SK-N-SH (cell line): ENCODE measurements at regions not wholly inside any gene's neighbourhood (a gene's known extent, or its start where the extent isn't known, plus 50 kb on each side); places are given as distances from the start of the nearest gene placed in this dataset.
A peak's percentile ranks its signal among the peaks of the same experiment; 100 is the strongest.

Source experiments
- CTCF ChIA-PET: fragments of 300-600, 350-600 bp; formaldehyde crosslinking; extraction: SDS; loops from one replicate; lab custom pipeline; 2021; lab: Yijun Ruan, JAX
- POLR2A ChIA-PET: fragments of 350-600 bp; sonication (Branson Sonifier 250); formaldehyde crosslinking; extraction: SDS; loops from one replicate; lab custom pipeline; 2020; ENCODE audit warnings: antibody characterized with exemption, inconsistent platforms; lab: Yijun Ruan, JAX
- DNase-seq: peaks from one replicate; pipeline ENCODE4 v3.0.0; 2012
- H2AFZ ChIP-seq: fragments of 200-600 bp; sonication (generic); 2 replicates; pipeline ENCODE4 v1.8.1; 2016; ENCODE audit warnings: antibody characterized with exemption, mild to moderate bottlenecking, low read depth
- H3F3A ChIP-seq: fragments of 200-600 bp; sonication (generic); replicated peaks from 2 replicates; pipeline ENCODE3; 2016; ENCODE audit warnings: antibody characterized with exemption, mild to moderate bottlenecking; ENCODE audit not compliant: insufficient read depth
- H3K27ac ChIP-seq, 2 experiments: fragments of 200-500 bp in 1 of 2; fragments of 200-600 bp in 1 of 2; sonication (Bioruptor generic) in 1 of 2; sonication (generic), shearing (Covaris generic) in 1 of 2; 2 replicates each; pipeline versions ENCODE4 v1.5.1 to v1.6.1; 2014 to 2016; ENCODE audit warnings: low read depth in 2 of 2, inconsistent platforms in 1 of 2, low read length in 1 of 2, mild to moderate bottlenecking in 1 of 2, mixed read lengths in 1 of 2
- H3K27me3 ChIP-seq: fragments of 200-600 bp; sonication (generic), shearing (Covaris generic); 2 replicates; pipeline ENCODE4 v1.6.1; 2016; ENCODE audit warnings: mixed run types; ENCODE audit not compliant: insufficient read depth
- H3K36me3 ChIP-seq, 2 experiments: fragments of 200-500 bp in 1 of 2; fragments of 200-600 bp in 1 of 2; sonication (Bioruptor generic) in 1 of 2; sonication (generic) in 1 of 2; replicated peaks in 1 of 2; 2 replicates each; pipeline versions ENCODE3 to v1.5.1; 2014 to 2016; ENCODE audit warnings: low read length in 1 of 2, mild to moderate bottlenecking in 1 of 2; ENCODE audit not compliant: insufficient read depth in 2 of 2, control insufficient read depth in 1 of 2
- H3K4me1 ChIP-seq, 2 experiments: fragments of 200-500 bp in 1 of 2; fragments of 200-600 bp in 1 of 2; sonication (Bioruptor generic) in 1 of 2; sonication (generic), shearing (Covaris generic) in 1 of 2; 2 replicates each; pipeline versions ENCODE4 v1.5.1 to v1.6.1; 2014 to 2016; ENCODE audit warnings: low read depth in 1 of 2, low read length in 1 of 2, mixed run types in 1 of 2; ENCODE audit not compliant: insufficient read depth in 2 of 2, control insufficient read depth in 1 of 2
- H3K4me2 ChIP-seq: fragments of 200-600 bp; sonication (generic), shearing (Covaris generic); 2 replicates; pipeline ENCODE4 v1.6.1; 2017; ENCODE audit warnings: mixed run types
- H3K4me3 ChIP-seq, 2 experiments: fragments of 200-500 bp in 1 of 2; fragments of 200-600 bp in 1 of 2; sonication (Bioruptor generic) in 1 of 2; sonication (generic), shearing (Covaris generic) in 1 of 2; 2 replicates each; pipeline versions ENCODE4 v1.5.1 to v1.8.1; 2014 to 2016; ENCODE audit warnings: low read depth in 2 of 2, inconsistent platforms in 1 of 2, low read length in 1 of 2, mild to moderate bottlenecking in 1 of 2, mixed read lengths in 1 of 2, moderate library complexity in 1 of 2
- H3K79me2 ChIP-seq: fragments of 200-600 bp; sonication (generic); 2 replicates; pipeline ENCODE4 v1.8.1; 2017; ENCODE audit warnings: mild to moderate bottlenecking; ENCODE audit not compliant: insufficient read depth
- H3K9ac ChIP-seq: fragments of 200-600 bp; sonication (generic); 2 replicates; pipeline ENCODE4 v1.6.1; 2017; ENCODE audit warnings: mixed run types
- H3K9me2 ChIP-seq: fragments of 200-600 bp; sonication (generic); 2 replicates; pipeline ENCODE4 v1.6.1; 2017; ENCODE audit warnings: mixed run types
- H3K9me3 ChIP-seq: fragments of 200-600 bp; sonication (generic); 2 replicates; pipeline ENCODE4 v1.6.1; 2017; ENCODE audit warnings: mixed run types, mild to moderate bottlenecking, moderate library complexity
- H4K20me1 ChIP-seq: fragments of 200-600 bp; sonication (generic); 2 replicates; pipeline ENCODE4 v1.6.1; 2017; ENCODE audit warnings: mild to moderate bottlenecking, mixed run types; ENCODE audit not compliant: insufficient read depth
- CHD2 ChIP-seq: fragments of 150-350 bp; IDR thresholded peaks from 2 replicates; pipeline ENCODE4 v1.6.1; 2018; ENCODE audit warnings: low read length; ENCODE audit not compliant: partially characterized antibody
- EZH2phosphoT487 ChIP-seq: fragments of 200-600 bp; sonication (generic); IDR thresholded peaks from 2 replicates; pipeline ENCODE4 v1.6.1; 2017; ENCODE audit warnings: low read depth, mixed run types, mild to moderate bottlenecking, antibody characterized with exemption, moderate library complexity, borderline replicate concordance
- FOSL2 ChIP-seq: IDR thresholded peaks from 2 replicates; pipeline ENCODE4 v1.4.0; 2012; ENCODE audit warnings: low read depth, mild to moderate bottlenecking, moderate library complexity, borderline replicate concordance
- FOXM1 ChIP-seq: IDR thresholded peaks from 2 replicates; pipeline ENCODE4 v1.4.0; 2012; ENCODE audit warnings: low read depth, mild to moderate bottlenecking
- GATA2 ChIP-seq: sonication (generic); formaldehyde crosslinking; IDR thresholded peaks from 2 replicates; pipeline ENCODE4 v1.5.0; 2020; ENCODE audit warnings: mild to moderate bottlenecking, missing genetic modification reagents
- IRF3 ChIP-seq: fragments of 150-350 bp; IDR thresholded peaks from 2 replicates; pipeline ENCODE4 v1.6.1; 2016; ENCODE audit warnings: mild to moderate bottlenecking, low read depth, low read length
- JUND ChIP-seq: IDR thresholded peaks from 2 replicates; pipeline ENCODE4 v1.4.0; 2012
- MEF2A ChIP-seq: IDR thresholded peaks from 2 replicates; pipeline ENCODE4 v1.4.0; 2012; ENCODE audit warnings: low read depth, borderline replicate concordance
- MXI1 ChIP-seq: IDR thresholded peaks from 2 replicates; pipeline ENCODE4 v1.6.1; 2012; ENCODE audit warnings: mild to moderate bottlenecking, low read depth, low read length, improper control_type of control experiment
- NFIC ChIP-seq: IDR thresholded peaks from 2 replicates; pipeline ENCODE4 v1.4.0; 2012; ENCODE audit warnings: borderline replicate concordance
- POLR2AphosphoS5 ChIP-seq: IDR thresholded peaks from 2 replicates; pipeline ENCODE4 v1.6.1; 2012; ENCODE audit warnings: low read depth, low read length
- RAD21 ChIP-seq: IDR thresholded peaks from 2 replicates; pipeline ENCODE4 v1.6.1; 2012; ENCODE audit warnings: mild to moderate bottlenecking, low read length
- SIN3A ChIP-seq: IDR thresholded peaks from 2 replicates; pipeline ENCODE4 v1.6.1; 2012; ENCODE audit warnings: low read depth, mild to moderate bottlenecking, low read length, moderate library complexity, borderline replicate concordance
- SMC3 ChIP-seq: IDR thresholded peaks from 2 replicates; pipeline ENCODE4 v1.6.1; 2012; ENCODE audit warnings: low read depth, low read length, improper control_type of control experiment
- TAF1 ChIP-seq: IDR thresholded peaks from 2 replicates; pipeline ENCODE4 v1.6.1; 2012; ENCODE audit warnings: low read depth, mild to moderate bottlenecking, low read length, moderate library complexity, borderline replicate concordance
- TCF12 ChIP-seq: IDR thresholded peaks from 2 replicates; pipeline ENCODE4 v1.4.0; 2012
- TEAD4 ChIP-seq: IDR thresholded peaks from 2 replicates; pipeline ENCODE4 v1.4.0; 2012; ENCODE audit warnings: mild to moderate bottlenecking, borderline replicate concordance; ENCODE audit not compliant: insufficient read depth
- WGBS: methylation state at CpG from one replicate; pipeline ENCODE4 v1.1.6; 2017; ENCODE audit warnings: low lambda C conversion rate; 5-methylcytosine and 5-hydroxymethylcytosine counted together
- TF ChIP-seq, protein P1 (sequence below): IDR thresholded peaks from 2 replicates; pipeline ENCODE4 v1.4.0; 2012; ENCODE audit warnings: low read depth
- TF ChIP-seq, protein P2 (sequence below): fragments of 150-350 bp; IDR thresholded peaks from 2 replicates; pipeline ENCODE4 v1.6.1; 2017; ENCODE audit warnings: antibody characterized with exemption, low read length, low read depth, borderline replicate concordance
- TF ChIP-seq, protein P3 (sequence below): IDR thresholded peaks from 2 replicates; pipeline ENCODE4 v1.4.0; 2012; ENCODE audit warnings: low read depth, borderline replicate concordance
- TF ChIP-seq, protein P4 (sequence below): fragments of 200-600 bp; sonication (generic); IDR thresholded peaks from 2 replicates; pipeline ENCODE4 v1.6.1; 2017; ENCODE audit warnings: antibody characterized with exemption, mild to moderate bottlenecking, moderate library complexity

- Histone ChIP-seq H2AFZ (0 out of 2 replicates have a peak overlapping the region, but pooled peaks have one; percentile 4), H4K20me1 (no peaks in the 10 kb centered on the region), H3K4me3 (peak overlapping the region in 1 of 2 experiments; percentile 52; a peak in 2 of 4 replicates), H3K27ac (peak overlapping the region; percentile 84 to 92), H3F3A (peaks cover 37% of the 10 kb centered on the region), H3K9me3 (no peaks in the 10 kb centered on the region), H3K79me2 (no peaks in the 10 kb centered on the region), H3K9ac (no peak overlapping the region), H3K4me2 (peak overlapping the region; percentile 71; the same call in 1 of the 2 replicates), H3K36me3 (no peaks in the 10 kb centered on the region), H3K4me1 (peaks cover 19 to 44% of the 10 kb centered on the region in 2 experiments), H3K27me3 (no peaks in the 10 kb centered on the region), H3K9me2 (no peaks in the 10 kb centered on the region)
- 0 out of 2 replicates have a peak, but pooled peaks have one; percentile 11 for TF ChIP-seq MEF2A
- TF ChIP-seq JUND = peak; percentile 74
- peak; percentile 47; the same call in 1 of the 2 replicates for TF ChIP-seq FOSL2
- TF ChIP-seq SIN3A = no peak
- no peak for TF ChIP-seq RAD21
- TF ChIP-seq TCF12 = 0 out of 2 replicates have a peak, but pooled peaks have one; percentile 12
- TF ChIP-seq, protein P1, sequence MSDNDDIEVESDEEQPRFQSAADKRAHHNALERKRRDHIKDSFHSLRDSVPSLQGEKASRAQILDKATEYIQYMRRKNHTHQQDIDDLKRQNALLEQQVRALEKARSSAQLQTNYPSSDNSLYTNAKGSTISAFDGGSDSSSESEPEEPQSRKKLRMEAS = 0 out of 2 replicates have a peak, but pooled peaks have one; percentile 3
- no peak for TF ChIP-seq POLR2AphosphoS5
- TF ChIP-seq, protein P2, sequence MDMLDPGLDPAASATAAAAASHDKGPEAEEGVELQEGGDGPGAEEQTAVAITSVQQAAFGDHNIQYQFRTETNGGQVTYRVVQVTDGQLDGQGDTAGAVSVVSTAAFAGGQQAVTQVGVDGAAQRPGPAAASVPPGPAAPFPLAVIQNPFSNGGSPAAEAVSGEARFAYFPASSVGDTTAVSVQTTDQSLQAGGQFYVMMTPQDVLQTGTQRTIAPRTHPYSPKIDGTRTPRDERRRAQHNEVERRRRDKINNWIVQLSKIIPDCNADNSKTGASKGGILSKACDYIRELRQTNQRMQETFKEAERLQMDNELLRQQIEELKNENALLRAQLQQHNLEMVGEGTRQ = no peak
- TF ChIP-seq TAF1 = no peak
- TF ChIP-seq EZH2phosphoT487 = no peak
- ChIA-PET CTCF (no interaction called here), POLR2A (no interaction called here)
- WGBS = 11% methylated on average over 2 of the region's 2 CpGs
- DNase-seq = no peak
These were observed 219.5 kb upstream of the DKK2 start for GRCh38 chr4:107255596-107255995.

DNA sequence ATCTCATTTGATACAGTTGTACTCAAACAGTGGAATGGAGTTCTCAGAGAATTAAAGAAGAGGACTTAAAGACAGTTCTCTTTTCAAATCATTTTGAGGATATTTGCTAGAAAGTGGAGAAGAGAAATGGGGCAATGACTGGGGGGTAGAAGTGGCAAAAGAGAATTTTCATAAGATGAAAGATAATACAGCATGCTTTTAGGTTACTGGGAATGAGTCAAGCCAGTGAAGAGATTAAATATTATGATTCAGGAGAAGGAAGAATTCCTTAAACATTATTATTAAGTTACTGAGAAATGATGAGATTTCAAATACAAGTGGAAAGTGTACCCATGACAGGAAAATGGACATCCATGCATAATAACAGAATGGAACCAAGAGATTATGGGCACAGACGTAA is 219.0 kb upstream of the DKK2 start:
- Histone ChIP-seq H3K4me2 (peak overlapping the region; percentile 71; the same call in 1 of the 2 replicates), H3K36me3 (no peaks in the 10 kb centered on the region), H2AFZ (0 out of 2 replicates have a peak overlapping the region, but pooled peaks have one; percentile 4), H3K79me2 (no peaks in the 10 kb centered on the region), H3K4me1 (peaks cover 19 to 44% of the 10 kb centered on the region in 2 experiments), H3K9ac (no peak overlapping the region), H3K27me3 (no peaks in the 10 kb centered on the region), H4K20me1 (no peaks in the 10 kb centered on the region), H3K27ac (peak overlapping the region; percentile 84 to 92), H3K9me2 (no peaks in the 10 kb centered on the region), H3K4me3 (peak overlapping the region in 1 of 2 experiments; percentile 52; a peak in 2 of 4 replicates), H3K9me3 (no peaks in the 10 kb centered on the region), H3F3A (peaks cover 37% of the 10 kb centered on the region)
- DNase-seq = no peak
- ChIA-PET POLR2A (no interaction called here), CTCF (no interaction called here)
- 17% methylated on average over 1 of the region's 1 CpG for WGBS
- TF ChIP-seq JUND = peak; percentile 90
- TF ChIP-seq TEAD4 = peak; percentile 70
- peak; percentile 55 for TF ChIP-seq NFIC
- TF ChIP-seq POLR2AphosphoS5 = no peak; the same call in 1 of the 2 replicates
- no peak for TF ChIP-seq SMC3
- peak; percentile 88 for TF ChIP-seq TCF12
- TF ChIP-seq FOXM1 = peak; percentile 88
- TF ChIP-seq, protein P3, sequence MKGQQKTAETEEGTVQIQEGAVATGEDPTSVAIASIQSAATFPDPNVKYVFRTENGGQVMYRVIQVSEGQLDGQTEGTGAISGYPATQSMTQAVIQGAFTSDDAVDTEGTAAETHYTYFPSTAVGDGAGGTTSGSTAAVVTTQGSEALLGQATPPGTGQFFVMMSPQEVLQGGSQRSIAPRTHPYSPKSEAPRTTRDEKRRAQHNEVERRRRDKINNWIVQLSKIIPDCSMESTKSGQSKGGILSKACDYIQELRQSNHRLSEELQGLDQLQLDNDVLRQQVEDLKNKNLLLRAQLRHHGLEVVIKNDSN = no peak
- TF ChIP-seq RAD21 = no peak
- TF ChIP-seq, protein P4, sequence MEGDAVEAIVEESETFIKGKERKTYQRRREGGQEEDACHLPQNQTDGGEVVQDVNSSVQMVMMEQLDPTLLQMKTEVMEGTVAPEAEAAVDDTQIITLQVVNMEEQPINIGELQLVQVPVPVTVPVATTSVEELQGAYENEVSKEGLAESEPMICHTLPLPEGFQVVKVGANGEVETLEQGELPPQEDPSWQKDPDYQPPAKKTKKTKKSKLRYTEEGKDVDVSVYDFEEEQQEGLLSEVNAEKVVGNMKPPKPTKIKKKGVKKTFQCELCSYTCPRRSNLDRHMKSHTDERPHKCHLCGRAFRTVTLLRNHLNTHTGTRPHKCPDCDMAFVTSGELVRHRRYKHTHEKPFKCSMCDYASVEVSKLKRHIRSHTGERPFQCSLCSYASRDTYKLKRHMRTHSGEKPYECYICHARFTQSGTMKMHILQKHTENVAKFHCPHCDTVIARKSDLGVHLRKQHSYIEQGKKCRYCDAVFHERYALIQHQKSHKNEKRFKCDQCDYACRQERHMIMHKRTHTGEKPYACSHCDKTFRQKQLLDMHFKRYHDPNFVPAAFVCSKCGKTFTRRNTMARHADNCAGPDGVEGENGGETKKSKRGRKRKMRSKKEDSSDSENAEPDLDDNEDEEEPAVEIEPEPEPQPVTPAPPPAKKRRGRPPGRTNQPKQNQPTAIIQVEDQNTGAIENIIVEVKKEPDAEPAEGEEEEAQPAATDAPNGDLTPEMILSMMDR = no peak
- no peak for TF ChIP-seq IRF3
- TF ChIP-seq MXI1 = no peak
- TF ChIP-seq, protein P1 = no peak
- TF ChIP-seq, protein P2 = no peak
- no peak for TF ChIP-seq CHD2
- no peak for TF ChIP-seq TAF1
- TF ChIP-seq GATA2 = no peak
